Body of pancreas (tissue), 4 donors: ENCODE measurements at regions not wholly inside any gene's neighbourhood (a gene's known extent, or its start where the extent isn't known, plus 50 kb on each side); places are given as distances from the start of the nearest gene placed in this dataset.

Experiments
- ATAC-seq: fragments of 150-250 bp; one replicate; pipeline ENCODE4 v1.9.1; 2016
- DNase-seq, 4 donors: peaks; one replicate each; pipeline ENCODE4 v3.0.0-alpha.2; 2019
- H3K27ac ChIP-seq, 4 donors: fragments of 200-600 bp; sonication (generic); 1 replicate in 3 of 4; 2 replicates in 1 of 4; pipeline versions ENCODE4 v1.5.1 to v1.6.1; 2016 to 2019; ENCODE audit warnings: mild to moderate bottlenecking in 1 of 4, mixed read lengths in 1 of 4, moderate library complexity in 1 of 4
- H3K27me3 ChIP-seq, 2 donors: fragments of 200-600 bp; sonication (generic); one replicate each; pipeline ENCODE4 v1.6.0; 2016; ENCODE audit warnings: mild to moderate bottlenecking in 1 of 2
- H3K36me3 ChIP-seq, 2 donors: fragments of 200-600 bp; sonication (generic); replicated peaks in 1 of 2; 2 replicates each; pipeline ENCODE4 v1.5.1; 2016; ENCODE audit warnings: low read depth in 2 of 2; ENCODE audit not compliant: insufficient read depth in 1 of 2
- H3K4me1 ChIP-seq: fragments of 200-600 bp; sonication (generic); one replicate; pipeline ENCODE4 v1.6.0; 2016
- H3K4me3 ChIP-seq, 2 donors: fragments of 200-600 bp; sonication (generic); 1 replicate in 1 of 2; 2 replicates in 1 of 2; pipeline ENCODE4 v1.5.1; 2016 to 2019
- H3K9me3 ChIP-seq, 3 donors: fragments of 200-600 bp; sonication (generic); 1 replicate in 2 of 3; 2 replicates in 1 of 3; pipeline ENCODE4 v1.5.1; 2016
- CTCF ChIP-seq, 7 experiments: fragments of 450-650 bp in 4 of 7; fragments of 200-600 bp in 3 of 7; sonication (generic) in 3 of 7; IDR thresholded peaks; one replicate each; pipeline ENCODE4 v1.5.1; 2016 to 2019; ENCODE audit warnings: antibody characterized with exemption in 7 of 7
- POLR2A ChIP-seq, 3 donors: fragments of 450-650 bp; IDR thresholded peaks; one replicate each; pipeline ENCODE4 v1.6.1; 2016; ENCODE audit warnings: antibody characterized with exemption in 3 of 3, mild to moderate bottlenecking in 2 of 3
- WGBS, 2 donors: methylation state at CpG; one replicate each; pipeline ENCODE4 v1.1.5; 2017; 5-methylcytosine and 5-hydroxymethylcytosine counted together
- intact Hi-C: fragments of 100-400 bp; cut with DNase I; formaldehyde crosslinking; loops from one replicate; pipeline ENCODE4 v1.15.1; 2023

- Histone ChIP-seq H3K4me1 (no peaks in the 10 kb centered on the region), H3K4me3 (no peak overlapping the region), H3K9me3 (no peaks in the 10 kb centered on the region), H3K36me3 (no peaks in the 10 kb centered on the region), H3K27me3 (no peaks in the 10 kb centered on the region), H3K27ac (no peak overlapping the region)
- TF ChIP-seq CTCF (IDR thresholded peaks at IDR 0.05) (no peak), POLR2A (IDR thresholded peaks at IDR 0.05) (no peak)
- intact Hi-C loops, result no loop called here
- ATAC-seq (no peak), DNase-seq (no peak)
These were observed 65.3 kb upstream of the TSPAN8 start for GRCh38 chr12:71223139-71223538.

- Histone ChIP-seq H3K4me3 (no peak overlapping the region), H3K27me3 (no peaks in the 10 kb centered on the region), H3K4me1 (peaks cover under 1% of the 10 kb centered on the region), H3K9me3 (no peaks in the 10 kb centered on the region), H3K36me3 (no peaks in the 10 kb centered on the region), H3K27ac (no peak overlapping the region)
- no peak for TF ChIP-seq CTCF (IDR thresholded peaks at IDR 0.05)
- TF ChIP-seq POLR2A (IDR thresholded peaks at IDR 0.05), result no peak
- intact Hi-C loops, result no loop called here
- ATAC-seq, result no peak
- DNase-seq, result no peak
- 88 to 93% methylated on average over 4 of the region's 4 CpGs for WGBS, 2 donors
These were observed 64.6 kb upstream of the TSPAN8 start for GRCh38 chr12:71222436-71222835.

- Histone ChIP-seq H3K9me3 (no peaks in the 10 kb centered on the region), H3K36me3 (no peaks in the 10 kb centered on the region), H3K27me3 (no peaks in the 10 kb centered on the region), H3K27ac (no peak overlapping the region), H3K4me1 (peaks cover 16% of the 10 kb centered on the region), H3K4me3 (no peak overlapping the region)
- 74 to 75% methylated on average over 3 of the region's 3 CpGs for WGBS, 2 donors
- DNase-seq (no peak), ATAC-seq (no peak)
- TF ChIP-seq CTCF (IDR thresholded peaks at IDR 0.05) (no peak), POLR2A (IDR thresholded peaks at IDR 0.05) (no peak)
- intact Hi-C loops, result no loop called here
These were observed 62.5 kb upstream of the TSPAN8 start for GRCh38 chr12:71220260-71220659.

GRCh38 chr12:71219224-71219623 lies 61.4 kb upstream of the TSPAN8 start:
- Histone ChIP-seq H3K9me3 (no peaks in the 10 kb centered on the region), H3K27me3 (no peaks in the 10 kb centered on the region), H3K36me3 (no peaks in the 10 kb centered on the region), H3K27ac (no peak overlapping the region), H3K4me3 (no peak overlapping the region), H3K4me1 (peaks cover 27% of the 10 kb centered on the region)
- ATAC-seq, result no peak
- 67 to 76% methylated on average over 3 of the region's 3 CpGs for WGBS, 2 donors
- intact Hi-C loops, result no loop called here
- no peak for TF ChIP-seq CTCF (IDR thresholded peaks at IDR 0.05)
- no peak for TF ChIP-seq POLR2A (IDR thresholded peaks at IDR 0.05)
- no peak for DNase-seq

- Histone ChIP-seq H3K27me3 (no peaks in the 10 kb centered on the region), H3K4me3 (no peak overlapping the region), H3K27ac (no peak overlapping the region), H3K9me3 (no peaks in the 10 kb centered on the region), H3K4me1 (peaks cover 31% of the 10 kb centered on the region), H3K36me3 (no peaks in the 10 kb centered on the region)
- 72 to 83% methylated on average over 1 of the region's 1 CpG for WGBS, 2 donors
- ATAC-seq (no peak), DNase-seq (no peak)
- TF ChIP-seq CTCF (IDR thresholded peaks at IDR 0.05) (no peak), POLR2A (IDR thresholded peaks at IDR 0.05) (no peak)
- intact Hi-C loops, result no loop called here
These were observed 60.8 kb upstream of the TSPAN8 start for GRCh38 chr12:71218616-71219015.
